HG03095 (cell line): ENCODE measurements at regions not wholly inside any gene's neighbourhood (a gene's known extent, or its start where the extent isn't known, plus 50 kb on each side); places are given as distances from the start of the nearest gene placed in this dataset.
"Not testable (repeated sequence)": the region's sequence is repeated elsewhere in the genome, so short reads cannot be mapped to it uniquely, and the experiment has no call there.

ENCODE experiments used
- ATAC-seq: cut with Tn5 transposase; IDR thresholded peaks from one replicate; pipeline ENCODE4 v1.9.1; 2021; ENCODE audit warnings: moderate library complexity; ENCODE audit not compliant: unreplicated experiment

GRCh38 chr1:213415691-213416380 is 364.8 kb downstream of the RPS6KC1 start:
- ATAC-seq = no peak

GRCh38 chr1:213416461-213417224 is 365.6 kb downstream of the RPS6KC1 start:
- ATAC-seq = no peak

- ATAC-seq = no peak
Measured at GRCh38 chr1:213417225-213417820, 366.3 kb downstream of the RPS6KC1 start.

- no peak for ATAC-seq
Measured at GRCh38 chr1:213417846-213418245, 366.8 kb downstream of the RPS6KC1 start.

GRCh38 chr1:213418268-213419071 is 367.4 kb downstream of the RPS6KC1 start:
- no peak for ATAC-seq

GRCh38 chr1:213419401-213420030 is 368.5 kb downstream of the RPS6KC1 start:
- no peak for ATAC-seq

- not testable (repeated sequence) for ATAC-seq
Measured at GRCh38 chr1:213421178-213421577, 370.1 kb downstream of the RPS6KC1 start.

- no peak for ATAC-seq
Measured at GRCh38 chr1:213423041-213423440, 372.0 kb downstream of the RPS6KC1 start.

GRCh38 chr1:213423605-213424004 is 372.6 kb downstream of the RPS6KC1 start:
- ATAC-seq = no peak

GRCh38 chr1:213425376-213426030 is 374.5 kb downstream of the RPS6KC1 start:
- no peak for ATAC-seq

- ATAC-seq = no peak
Measured at GRCh38 chr1:213429642-213430041, 378.6 kb downstream of the RPS6KC1 start.

- no peak for ATAC-seq
Measured at GRCh38 chr1:213435715-213436114, 384.7 kb downstream of the RPS6KC1 start.

- no peak for ATAC-seq
Measured at GRCh38 chr1:213438339-213438738, 387.3 kb downstream of the RPS6KC1 start.

- ATAC-seq = no peak
Measured at GRCh38 chr1:213439703-213440102, 388.7 kb downstream of the RPS6KC1 start.

GRCh38 chr1:213440766-213441165 is 389.7 kb downstream of the RPS6KC1 start:
- ATAC-seq = no peak

GRCh38 chr1:213443415-213443814 is 392.4 kb downstream of the RPS6KC1 start:
- ATAC-seq = no peak

GRCh38 chr1:213444224-213444623 is 393.2 kb downstream of the RPS6KC1 start:
- no peak for ATAC-seq

- ATAC-seq = no peak
Measured at GRCh38 chr1:213446496-213446895, 395.5 kb downstream of the RPS6KC1 start.

- no peak for ATAC-seq
Measured at GRCh38 chr1:213448360-213448759, 397.3 kb downstream of the RPS6KC1 start.

GRCh38 chr1:213448776-213449175 is 397.7 kb downstream of the RPS6KC1 start:
- ATAC-seq = no peak
